B cell (primary cell): ENCODE measurements at regions not wholly inside any gene's neighbourhood (a gene's known extent, or its start where the extent isn't known, plus 50 kb on each side); places are given as distances from the start of the nearest gene placed in this dataset.

Experiments used
- EZH2 ChIP-seq: IDR thresholded peaks from 2 replicates; pipeline ENCODE4 v1.6.1; 2012; ENCODE audit warnings: borderline replicate concordance, low read depth, mild to moderate bottlenecking, moderate library complexity, low read length; ENCODE audit not compliant: insufficient read depth, poor library complexity, severe bottlenecking
- TF ChIP-seq, protein P1 (sequence below): fragments of 200-600 bp; IDR thresholded peaks from one replicate; pipeline ENCODE4 v1.8.0; 2022; ENCODE audit warnings: antibody characterized with exemption, mild to moderate bottlenecking

DNA sequence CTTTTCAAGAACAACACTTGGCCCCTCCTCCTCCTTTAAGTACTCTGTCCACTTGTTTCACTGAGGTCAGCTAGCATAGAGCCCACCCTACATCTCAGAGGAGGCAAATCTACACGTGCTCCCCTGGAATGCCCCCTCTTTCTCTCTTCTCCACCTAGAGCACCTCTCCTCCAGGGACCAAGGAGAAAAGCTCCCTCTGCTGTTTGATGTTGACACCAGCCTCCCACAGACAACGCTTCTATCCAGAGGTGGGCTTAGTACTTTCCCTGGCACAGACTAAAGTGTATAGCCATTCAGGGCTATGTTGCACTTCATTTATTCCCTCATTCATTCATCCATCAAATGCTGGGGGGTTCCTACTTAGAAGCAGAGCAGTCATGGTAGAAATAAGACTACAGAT, 68.2 kb upstream of the TAF1L start:
- TF ChIP-seq, protein P1, sequence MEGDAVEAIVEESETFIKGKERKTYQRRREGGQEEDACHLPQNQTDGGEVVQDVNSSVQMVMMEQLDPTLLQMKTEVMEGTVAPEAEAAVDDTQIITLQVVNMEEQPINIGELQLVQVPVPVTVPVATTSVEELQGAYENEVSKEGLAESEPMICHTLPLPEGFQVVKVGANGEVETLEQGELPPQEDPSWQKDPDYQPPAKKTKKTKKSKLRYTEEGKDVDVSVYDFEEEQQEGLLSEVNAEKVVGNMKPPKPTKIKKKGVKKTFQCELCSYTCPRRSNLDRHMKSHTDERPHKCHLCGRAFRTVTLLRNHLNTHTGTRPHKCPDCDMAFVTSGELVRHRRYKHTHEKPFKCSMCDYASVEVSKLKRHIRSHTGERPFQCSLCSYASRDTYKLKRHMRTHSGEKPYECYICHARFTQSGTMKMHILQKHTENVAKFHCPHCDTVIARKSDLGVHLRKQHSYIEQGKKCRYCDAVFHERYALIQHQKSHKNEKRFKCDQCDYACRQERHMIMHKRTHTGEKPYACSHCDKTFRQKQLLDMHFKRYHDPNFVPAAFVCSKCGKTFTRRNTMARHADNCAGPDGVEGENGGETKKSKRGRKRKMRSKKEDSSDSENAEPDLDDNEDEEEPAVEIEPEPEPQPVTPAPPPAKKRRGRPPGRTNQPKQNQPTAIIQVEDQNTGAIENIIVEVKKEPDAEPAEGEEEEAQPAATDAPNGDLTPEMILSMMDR: no peak
- TF ChIP-seq EZH2: no peak
